HUDEP-2 (cell line): ENCODE measurements at regions not wholly inside any gene's neighbourhood (a gene's known extent, or its start where the extent isn't known, plus 50 kb on each side); places are given as distances from the start of the nearest gene placed in this dataset.

Experiments used
- DNase-seq, 76 experiments: peaks; one replicate each; lab custom pipeline; 2025; ENCODE audit not compliant: unreplicated experiment in 76 of 76; lab: John Stamatoyannopoulos, UW

- no peak for DNase-seq
These were observed 460.8 kb downstream of the ENC1 start for GRCh38 chr5:74179701-74180100.

GRCh38 chr5:74179179-74179578 is 461.3 kb downstream of the ENC1 start:
- DNase-seq = no peak

- DNase-seq = no peak
These were observed 462.6 kb downstream of the ENC1 start for GRCh38 chr5:74177961-74178360.

GRCh38 chr5:74174366-74174765 is 466.2 kb downstream of the ENC1 start:
- no peak for DNase-seq

GRCh38 chr5:74173665-74174064 is 466.9 kb downstream of the ENC1 start:
- DNase-seq = no peak

GRCh38 chr5:74173241-74173640 is 467.3 kb downstream of the ENC1 start:
- DNase-seq = no peak

GRCh38 chr5:74169701-74170100 is 470.8 kb downstream of the ENC1 start:
- no peak for DNase-seq

- no peak for DNase-seq
These were observed 472.6 kb downstream of the ENC1 start for GRCh38 chr5:74167930-74168315.

GRCh38 chr5:74167206-74167929 is 473.2 kb downstream of the ENC1 start:
- no peak for DNase-seq

- DNase-seq = no peak
These were observed 474.5 kb downstream of the ENC1 start for GRCh38 chr5:74166064-74166463.

- no peak for DNase-seq
These were observed 475.7 kb downstream of the ENC1 start for GRCh38 chr5:74164725-74165235.

GRCh38 chr5:74162524-74162923 is 478.0 kb downstream of the ENC1 start:
- no peak for DNase-seq

- DNase-seq = no peak
These were observed 479.4 kb downstream of the ENC1 start for GRCh38 chr5:74161170-74161569.

- no peak for DNase-seq
These were observed 483.7 kb downstream of the ENC1 start for GRCh38 chr5:74156728-74157383.

- no peak for DNase-seq
These were observed 485.0 kb downstream of the ENC1 start for GRCh38 chr5:74155501-74155900.

- DNase-seq = no peak
These were observed 486.0 kb downstream of the ENC1 start for GRCh38 chr5:74154526-74154925.

- no peak for DNase-seq
These were observed 487.2 kb downstream of the ENC1 start for GRCh38 chr5:74153255-74153790.

GRCh38 chr5:74152625-74153254 is 487.8 kb downstream of the ENC1 start:
- no peak for DNase-seq

GRCh38 chr5:74152136-74152535 is 488.4 kb downstream of the ENC1 start:
- DNase-seq = no peak

GRCh38 chr5:74149395-74149794 is 491.1 kb downstream of the ENC1 start:
- DNase-seq = no peak

GRCh38 chr5:74148321-74148720 is 492.2 kb downstream of the ENC1 start:
- no peak for DNase-seq

- DNase-seq = no peak
These were observed 493.7 kb downstream of the ENC1 start for GRCh38 chr5:74146796-74147195.
